Naive B cell (primary cell): ENCODE measurements at regions not wholly inside any gene's neighbourhood (a gene's known extent, or its start where the extent isn't known, plus 50 kb on each side); places are given as distances from the start of the nearest gene placed in this dataset.

Source experiments
- ATAC-seq, 2 donors: fragments of 150-1000 bp; cut with Tn5 transposase; 2 replicates each; pipeline ENCODE4 v1.10.0; 2021; ENCODE audit warnings: low read depth in 2 of 2, mild to moderate bottlenecking in 2 of 2, moderate library complexity in 2 of 2
- DNase-seq: peaks from one replicate; pipeline ENCODE4 v3.0.0; 2022
- H3K27ac Mint-ChIP-seq, 6 donors: one replicate each; pipeline ENCODE4 v1.8.0; 2020 to 2022; ENCODE audit warnings: mild to moderate bottlenecking in 6 of 6, mixed read lengths in 6 of 6, moderate library complexity in 5 of 6, inconsistent platforms in 2 of 6
- H3K27me3 Mint-ChIP-seq, 3 donors: one replicate each; pipeline ENCODE4 v1.8.0; 2021 to 2022; ENCODE audit warnings: mixed read lengths in 3 of 3, mild to moderate bottlenecking in 1 of 3
- H3K36me3 Mint-ChIP-seq, 2 donors: one replicate each; pipeline ENCODE4 v1.8.0; 2020 to 2022; ENCODE audit warnings: mixed read lengths in 2 of 2, inconsistent platforms in 1 of 2, mild to moderate bottlenecking in 1 of 2
- H3K4me1 Mint-ChIP-seq, 3 donors: one replicate each; pipeline ENCODE4 v1.8.0; 2020 to 2022; ENCODE audit warnings: mixed read lengths in 3 of 3, inconsistent platforms in 1 of 3, mild to moderate bottlenecking in 1 of 3, moderate library complexity in 1 of 3
- H3K4me3 Mint-ChIP-seq, 8 donors: one replicate each; pipeline ENCODE4 v1.8.0; 2020 to 2022; ENCODE audit warnings: mild to moderate bottlenecking in 8 of 8, mixed read lengths in 8 of 8, moderate library complexity in 8 of 8, inconsistent platforms in 2 of 8
- H3K9me3 Mint-ChIP-seq, 7 donors: one replicate each; pipeline ENCODE4 v1.8.0; 2020 to 2022; ENCODE audit warnings: mixed read lengths in 7 of 7, mild to moderate bottlenecking in 5 of 7, inconsistent platforms in 2 of 7, moderate library complexity in 1 of 7

GRCh38 chr4:136283977-136284376 is 1248.3 kb downstream of the PCDH18 start:
- Mint-ChIP-seq H3K27ac (no peak overlapping the region), H3K36me3 (no peaks in the 10 kb centered on the region), H3K27me3 (no peaks in the 10 kb centered on the region), H3K4me3 (no peak overlapping the region), H3K4me1 (no peaks in the 10 kb centered on the region), H3K9me3 (peaks cover 0 to 4% (median 0%) of the 10 kb centered on the region in 7 donors)
- ATAC-seq (no peak), DNase-seq (no peak)

DNA sequence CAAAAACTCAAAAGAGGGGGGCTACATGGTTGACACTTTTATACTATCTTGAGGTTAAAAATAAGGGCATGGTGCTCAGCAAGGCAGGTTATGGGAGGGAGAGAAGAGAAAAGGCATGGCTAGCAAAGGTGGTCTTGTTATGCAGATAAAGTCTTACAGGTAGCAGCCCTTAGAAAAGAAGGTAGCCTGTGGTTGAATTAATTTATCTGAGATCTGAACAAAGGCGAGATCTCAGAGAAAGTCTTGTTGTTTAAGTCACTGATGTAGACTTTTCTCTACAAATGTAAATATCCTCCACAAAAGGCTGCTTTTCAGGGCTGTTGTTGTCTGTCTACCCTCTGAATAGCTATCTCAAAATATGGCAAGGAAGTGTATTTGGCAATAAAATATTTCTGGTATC is 1250.4 kb downstream of the PCDH18 start:
- H3K9me3 Mint-ChIP-seq: peaks cover 0 to 2% (median 0%) of the 10 kb centered on the region in 7 donors
- H3K27me3 Mint-ChIP-seq: no peaks in the 10 kb centered on the region
- no peaks in the 10 kb centered on the region for H3K36me3 Mint-ChIP-seq
- no peaks in the 10 kb centered on the region for H3K4me1 Mint-ChIP-seq
- H3K27ac Mint-ChIP-seq: no peak overlapping the region
- DNase-seq: no peak
- H3K4me3 Mint-ChIP-seq: no peak overlapping the region
- ATAC-seq: no peak

GRCh38 chr4:136281307-136281706 is 1251.0 kb downstream of the PCDH18 start:
- Mint-ChIP-seq H3K4me3 (peak overlapping the region in 1 of 8 donors; percentile 15), H3K4me1 (no peaks in the 10 kb centered on the region)

GRCh38 chr4:136277741-136278140 is 1254.6 kb downstream of the PCDH18 start:
- ATAC-seq: no peak
- Mint-ChIP-seq H3K4me3 (no peak overlapping the region), H3K27me3 (no peaks in the 10 kb centered on the region), H3K4me1 (no peaks in the 10 kb centered on the region), H3K36me3 (no peaks in the 10 kb centered on the region), H3K9me3 (peaks cover 0 to 4% (median 2%) of the 10 kb centered on the region in 7 donors), H3K27ac (no peak overlapping the region)
- no peak for DNase-seq

More at GRCh38 chr4:136281307-136281706, 1251.0 kb downstream of the PCDH18 start:
- Mint-ChIP-seq H3K36me3 (no peaks in the 10 kb centered on the region), H3K9me3 (peaks cover 0 to 2% (median 0%) of the 10 kb centered on the region in 7 donors), H3K27me3 (no peaks in the 10 kb centered on the region), H3K27ac (no peak overlapping the region)
- no peak for DNase-seq
- ATAC-seq: no peak

- H3K27me3 Mint-ChIP-seq: no peaks in the 10 kb centered on the region
- peaks cover 0 to 6% (median 0%) of the 10 kb centered on the region in 7 donors for H3K9me3 Mint-ChIP-seq
- no peak for DNase-seq
- H3K4me1 Mint-ChIP-seq: no peaks in the 10 kb centered on the region
- no peaks in the 10 kb centered on the region for H3K36me3 Mint-ChIP-seq
- H3K4me3 Mint-ChIP-seq: no peak overlapping the region
- no peak for ATAC-seq
- H3K27ac Mint-ChIP-seq: no peak overlapping the region
Observed at GRCh38 chr4:136246876-136247275, 1285.4 kb downstream of the PCDH18 start.

DNA sequence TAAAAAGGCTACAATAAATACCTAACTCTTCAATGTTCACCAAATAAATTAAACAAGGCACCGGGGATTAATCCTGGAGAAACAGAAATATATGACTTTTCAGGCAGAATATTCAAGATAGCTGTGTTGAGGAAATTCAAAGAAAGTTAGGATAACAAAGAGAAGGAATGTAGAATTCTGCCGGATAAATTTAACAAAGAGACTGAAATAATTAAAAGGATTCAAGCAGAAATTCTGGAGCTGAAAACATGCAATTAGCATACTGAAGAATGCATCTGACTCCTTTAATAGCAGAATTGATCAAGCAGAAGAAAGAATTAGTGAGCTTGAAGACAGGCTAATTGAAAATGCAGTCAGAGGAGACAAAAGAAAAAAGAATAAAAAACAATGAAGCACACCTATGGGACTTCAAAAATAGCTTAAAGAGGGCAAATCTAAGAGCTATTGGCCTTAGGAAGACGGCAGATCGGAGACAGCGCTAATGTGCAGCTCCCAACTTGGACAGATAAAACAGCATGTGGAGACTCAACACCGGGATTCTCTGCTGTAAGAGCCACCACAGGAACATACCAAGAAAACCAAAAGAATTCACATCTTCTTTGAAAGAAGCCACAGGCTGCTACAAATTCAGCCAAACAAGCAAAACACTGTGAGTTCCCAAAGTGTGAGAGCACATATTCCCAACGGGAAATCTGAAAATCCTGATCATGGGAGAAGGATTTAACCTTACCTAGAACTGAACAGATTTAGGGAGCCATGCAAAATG is 1290.9 kb downstream of the PCDH18 start:
- peaks cover 1 to 19% (median 12%) of the 10 kb centered on the region in 7 donors for H3K9me3 Mint-ChIP-seq
- H3K4me1 Mint-ChIP-seq: no peaks in the 10 kb centered on the region
- no peak overlapping the region for H3K27ac Mint-ChIP-seq
- H3K27me3 Mint-ChIP-seq: no peaks in the 10 kb centered on the region
- DNase-seq (no peak), ATAC-seq (no peak)
- no peak overlapping the region for H3K4me3 Mint-ChIP-seq
- no peaks in the 10 kb centered on the region for H3K36me3 Mint-ChIP-seq

- no peak overlapping the region for H3K4me3 Mint-ChIP-seq
- no peaks in the 10 kb centered on the region for H3K36me3 Mint-ChIP-seq
- H3K27me3 Mint-ChIP-seq: no peaks in the 10 kb centered on the region
- no peaks in the 10 kb centered on the region for H3K4me1 Mint-ChIP-seq
- H3K27ac Mint-ChIP-seq: no peak overlapping the region
- H3K9me3 Mint-ChIP-seq: peaks cover 0 to 5% (median 0%) of the 10 kb centered on the region in 7 donors
- DNase-seq: no peak
- no peak for ATAC-seq
Observed at GRCh38 chr4:136227315-136227714, 1305.0 kb downstream of the PCDH18 start.

GRCh38 chr4:136219592-136220125 is 1312.6 kb downstream of the PCDH18 start:
- no peak for ATAC-seq
- H3K27me3 Mint-ChIP-seq: no peaks in the 10 kb centered on the region
- peaks cover 0 to 10% (median 2%) of the 10 kb centered on the region in 7 donors for H3K9me3 Mint-ChIP-seq
- H3K27ac Mint-ChIP-seq: no peak overlapping the region
- DNase-seq: no peak
- no peaks in the 10 kb centered on the region for H3K36me3 Mint-ChIP-seq
- no peaks in the 10 kb centered on the region for H3K4me1 Mint-ChIP-seq
- no peak overlapping the region for H3K4me3 Mint-ChIP-seq

DNA sequence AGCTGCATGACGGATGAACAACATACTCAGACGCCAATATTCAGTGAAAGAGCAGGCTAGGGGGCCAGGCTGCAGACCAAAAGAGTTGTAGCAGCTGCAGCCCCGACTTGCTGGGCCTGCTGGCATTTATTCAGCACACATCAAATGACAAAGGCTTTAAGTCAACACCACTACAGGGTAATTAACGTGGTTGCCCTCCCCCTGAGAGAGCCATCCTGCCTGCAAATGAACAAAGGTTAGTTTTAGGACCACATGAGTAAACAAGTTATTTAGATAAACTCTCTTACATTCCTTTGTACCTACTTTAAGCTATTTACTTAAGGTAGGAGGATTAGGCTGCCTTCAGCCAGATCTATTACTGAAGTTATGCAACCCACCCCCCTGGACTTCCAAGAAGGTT is 1329.1 kb downstream of the PCDH18 start:
- DNase-seq (no peak), ATAC-seq (no peak)
- Mint-ChIP-seq H3K27me3 (no peaks in the 10 kb centered on the region), H3K9me3 (peaks cover 0 to 4% (median 0%) of the 10 kb centered on the region in 7 donors), H3K27ac (no peak overlapping the region), H3K4me3 (no peak overlapping the region), H3K4me1 (no peaks in the 10 kb centered on the region), H3K36me3 (no peaks in the 10 kb centered on the region)

DNA sequence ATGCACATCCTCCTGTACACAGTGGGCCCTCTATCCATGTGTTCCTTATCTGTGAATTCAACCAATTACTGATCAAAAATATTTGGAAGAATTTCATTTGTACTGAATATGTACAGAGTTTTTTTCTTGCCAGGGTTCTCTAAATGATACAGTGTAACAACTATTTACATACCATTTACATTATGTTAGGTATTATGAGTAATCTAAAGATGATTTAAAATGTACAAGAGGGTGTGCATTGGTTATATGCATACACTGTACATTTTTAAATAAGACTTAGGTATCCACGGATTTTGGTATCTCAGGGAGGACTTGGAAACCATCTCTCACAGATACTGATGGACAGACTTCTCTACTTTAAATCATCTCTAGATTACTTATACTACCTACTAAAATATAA is 1333.9 kb downstream of the PCDH18 start:
- DNase-seq (no peak), ATAC-seq (no peak)
- Mint-ChIP-seq H3K36me3 (no peaks in the 10 kb centered on the region), H3K27ac (no peak overlapping the region), H3K4me1 (no peaks in the 10 kb centered on the region), H3K9me3 (peaks cover 0 to 4% (median 0%) of the 10 kb centered on the region in 7 donors), H3K27me3 (no peaks in the 10 kb centered on the region), H3K4me3 (no peak overlapping the region)

- no peak for DNase-seq
- H3K9me3 Mint-ChIP-seq: peaks cover 0 to 7% (median 0%) of the 10 kb centered on the region in 7 donors
- no peaks in the 10 kb centered on the region for H3K27me3 Mint-ChIP-seq
- ATAC-seq: no peak
- H3K36me3 Mint-ChIP-seq: no peaks in the 10 kb centered on the region
- no peaks in the 10 kb centered on the region for H3K4me1 Mint-ChIP-seq
- no peak overlapping the region for H3K4me3 Mint-ChIP-seq
- H3K27ac Mint-ChIP-seq: no peak overlapping the region
Observed at GRCh38 chr4:136194962-136195361, 1337.3 kb downstream of the PCDH18 start.

DNA sequence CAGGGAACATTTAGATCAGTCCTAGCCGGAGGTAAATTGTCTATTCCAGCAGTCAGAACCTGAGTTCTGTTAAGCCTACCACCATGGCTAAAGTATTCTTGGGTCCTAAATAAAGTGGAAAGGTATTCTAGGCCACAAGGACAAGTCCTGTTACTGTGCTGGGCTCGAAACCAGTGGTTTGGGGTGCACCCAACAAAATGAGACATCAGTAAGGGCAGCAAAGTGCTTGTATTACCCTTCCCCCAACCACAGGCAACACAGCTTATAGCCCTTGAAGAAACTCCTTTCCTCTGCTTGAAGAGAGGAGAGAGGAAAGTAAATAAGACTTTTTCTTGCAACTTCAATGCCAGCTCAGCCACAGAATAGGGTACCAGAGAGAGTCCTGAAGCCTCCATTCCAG is 1345.6 kb downstream of the PCDH18 start:
- Mint-ChIP-seq H3K36me3 (no peaks in the 10 kb centered on the region), H3K27me3 (no peaks in the 10 kb centered on the region), H3K27ac (no peak overlapping the region), H3K4me1 (no peaks in the 10 kb centered on the region), H3K4me3 (no peak overlapping the region), H3K9me3 (peaks cover 0 to 14% (median 9%) of the 10 kb centered on the region in 7 donors)
- ATAC-seq: no peak
- DNase-seq: no peak

DNA sequence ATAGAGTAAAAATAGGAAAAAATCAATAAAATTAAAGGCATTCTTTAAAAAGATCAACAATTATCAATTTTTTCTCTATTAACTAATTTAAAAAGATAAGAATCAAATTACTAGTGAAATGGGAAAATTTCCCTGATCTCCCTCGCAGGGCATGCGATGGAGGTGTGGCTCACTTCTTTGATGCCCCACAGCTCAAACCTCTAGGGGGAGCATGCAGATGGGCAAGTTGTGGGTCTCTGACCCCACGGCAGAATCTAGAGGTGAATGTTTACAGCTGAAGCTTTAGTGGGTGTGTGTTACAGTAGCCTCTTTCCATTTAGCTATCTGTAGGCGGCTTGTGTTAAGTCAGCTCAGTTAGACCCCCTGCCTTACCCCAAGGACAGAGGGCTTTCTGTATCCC is 1348.8 kb downstream of the PCDH18 start:
- H3K4me1 Mint-ChIP-seq: no peaks in the 10 kb centered on the region
- ATAC-seq (no peak), DNase-seq (no peak)
- H3K36me3 Mint-ChIP-seq: no peaks in the 10 kb centered on the region
- no peaks in the 10 kb centered on the region for H3K27me3 Mint-ChIP-seq
- H3K27ac Mint-ChIP-seq: no peak overlapping the region
- peaks cover 0 to 21% (median 6%) of the 10 kb centered on the region in 7 donors for H3K9me3 Mint-ChIP-seq
- H3K4me3 Mint-ChIP-seq: no peak overlapping the region

DNA sequence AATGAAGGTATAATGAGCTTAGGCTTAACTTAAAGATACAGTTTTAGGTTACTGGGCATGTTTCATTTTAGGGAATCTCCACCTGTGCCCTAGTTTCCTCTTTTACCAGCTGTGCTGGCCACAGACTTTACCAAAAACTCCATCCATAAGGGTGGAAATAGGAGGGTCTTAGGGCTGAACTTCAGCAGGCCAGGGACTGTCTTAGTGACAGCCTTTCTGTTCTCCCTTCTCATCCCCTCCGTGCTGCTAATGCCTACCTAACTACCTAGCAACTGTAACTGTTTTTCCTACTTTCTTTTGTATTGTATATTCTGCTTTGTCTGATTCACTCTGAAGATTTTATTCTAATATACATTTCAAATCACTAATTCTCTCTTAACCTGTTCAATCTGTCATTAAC is 1375.3 kb downstream of the PCDH18 start:
- H3K36me3 Mint-ChIP-seq: no peaks in the 10 kb centered on the region
- no peak overlapping the region for H3K27ac Mint-ChIP-seq
- DNase-seq (no peak), ATAC-seq (no peak)
- no peak overlapping the region for H3K4me3 Mint-ChIP-seq
- no peaks in the 10 kb centered on the region for H3K27me3 Mint-ChIP-seq
- H3K9me3 Mint-ChIP-seq: peaks cover 0 to 4% (median 2%) of the 10 kb centered on the region in 7 donors
- H3K4me1 Mint-ChIP-seq: no peaks in the 10 kb centered on the region
